ENCODE measurements at regions not wholly inside any gene's neighbourhood (a gene's known extent, or its start where the extent isn't known, plus 50 kb on each side); places are given as distances from the start of the nearest gene placed in this dataset.

DNA sequence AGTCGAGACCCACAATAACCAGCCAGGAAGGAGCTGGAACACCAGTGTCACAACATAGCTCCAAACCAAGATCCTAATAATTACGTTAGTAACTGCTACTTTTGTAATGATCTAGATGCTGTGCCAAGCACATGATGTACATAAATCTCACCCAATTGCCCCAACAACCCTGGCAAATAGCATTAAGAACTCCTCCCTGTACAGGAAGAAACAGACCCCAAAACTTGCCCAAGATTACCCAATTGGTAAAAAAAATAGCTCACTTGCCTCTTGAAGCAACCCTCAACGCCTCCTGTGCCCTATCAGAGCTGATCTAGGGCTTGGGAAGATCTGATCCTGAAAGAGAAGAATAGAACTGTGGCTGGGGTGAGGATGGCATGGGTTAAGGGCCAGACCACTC lies 628.7 kb upstream of the AUTS2 start:
- TF ChIP-seq, protein P1, sequence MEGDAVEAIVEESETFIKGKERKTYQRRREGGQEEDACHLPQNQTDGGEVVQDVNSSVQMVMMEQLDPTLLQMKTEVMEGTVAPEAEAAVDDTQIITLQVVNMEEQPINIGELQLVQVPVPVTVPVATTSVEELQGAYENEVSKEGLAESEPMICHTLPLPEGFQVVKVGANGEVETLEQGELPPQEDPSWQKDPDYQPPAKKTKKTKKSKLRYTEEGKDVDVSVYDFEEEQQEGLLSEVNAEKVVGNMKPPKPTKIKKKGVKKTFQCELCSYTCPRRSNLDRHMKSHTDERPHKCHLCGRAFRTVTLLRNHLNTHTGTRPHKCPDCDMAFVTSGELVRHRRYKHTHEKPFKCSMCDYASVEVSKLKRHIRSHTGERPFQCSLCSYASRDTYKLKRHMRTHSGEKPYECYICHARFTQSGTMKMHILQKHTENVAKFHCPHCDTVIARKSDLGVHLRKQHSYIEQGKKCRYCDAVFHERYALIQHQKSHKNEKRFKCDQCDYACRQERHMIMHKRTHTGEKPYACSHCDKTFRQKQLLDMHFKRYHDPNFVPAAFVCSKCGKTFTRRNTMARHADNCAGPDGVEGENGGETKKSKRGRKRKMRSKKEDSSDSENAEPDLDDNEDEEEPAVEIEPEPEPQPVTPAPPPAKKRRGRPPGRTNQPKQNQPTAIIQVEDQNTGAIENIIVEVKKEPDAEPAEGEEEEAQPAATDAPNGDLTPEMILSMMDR (IDR thresholded peaks at IDR 0.05) = no peak
- no peak for TF ChIP-seq POLR2A (IDR thresholded peaks at IDR 0.05)
